Erythroblast (primary cell): ENCODE measurements at regions not wholly inside any gene's neighbourhood (a gene's known extent, or its start where the extent isn't known, plus 50 kb on each side); places are given as distances from the start of the nearest gene placed in this dataset.

Source experiments
- GATA1 ChIP-seq: IDR thresholded peaks from 2 replicates; pipeline ENCODE4 v1.6.1; 2011; ENCODE audit warnings: low read depth, mild to moderate bottlenecking, control low read depth, low read length, moderate library complexity
- POLR2A ChIP-seq: IDR thresholded peaks from 2 replicates; pipeline ENCODE4 v1.6.1; 2011; ENCODE audit warnings: mild to moderate bottlenecking, low read length

GRCh38 chr1:185567440-185567839 is 166.8 kb upstream of the HMCN1 start:
- no peak for TF ChIP-seq POLR2A
- no peak for TF ChIP-seq GATA1
